Cerebellar cortex (tissue), 1 donor: ENCODE measurements at regions not wholly inside any gene's neighbourhood (a gene's known extent, or its start where the extent isn't known, plus 50 kb on each side); places are given as distances from the start of the nearest gene placed in this dataset.
"Not testable (repeated sequence)": the region's sequence is repeated elsewhere in the genome, so short reads cannot be mapped to it uniquely, and the experiment has no call there.

ENCODE experiments used
- DNase-seq: peaks from one replicate; pipeline ENCODE4 v3.0.0-alpha.2; 2015; ENCODE audit warnings: low spot score

DNA sequence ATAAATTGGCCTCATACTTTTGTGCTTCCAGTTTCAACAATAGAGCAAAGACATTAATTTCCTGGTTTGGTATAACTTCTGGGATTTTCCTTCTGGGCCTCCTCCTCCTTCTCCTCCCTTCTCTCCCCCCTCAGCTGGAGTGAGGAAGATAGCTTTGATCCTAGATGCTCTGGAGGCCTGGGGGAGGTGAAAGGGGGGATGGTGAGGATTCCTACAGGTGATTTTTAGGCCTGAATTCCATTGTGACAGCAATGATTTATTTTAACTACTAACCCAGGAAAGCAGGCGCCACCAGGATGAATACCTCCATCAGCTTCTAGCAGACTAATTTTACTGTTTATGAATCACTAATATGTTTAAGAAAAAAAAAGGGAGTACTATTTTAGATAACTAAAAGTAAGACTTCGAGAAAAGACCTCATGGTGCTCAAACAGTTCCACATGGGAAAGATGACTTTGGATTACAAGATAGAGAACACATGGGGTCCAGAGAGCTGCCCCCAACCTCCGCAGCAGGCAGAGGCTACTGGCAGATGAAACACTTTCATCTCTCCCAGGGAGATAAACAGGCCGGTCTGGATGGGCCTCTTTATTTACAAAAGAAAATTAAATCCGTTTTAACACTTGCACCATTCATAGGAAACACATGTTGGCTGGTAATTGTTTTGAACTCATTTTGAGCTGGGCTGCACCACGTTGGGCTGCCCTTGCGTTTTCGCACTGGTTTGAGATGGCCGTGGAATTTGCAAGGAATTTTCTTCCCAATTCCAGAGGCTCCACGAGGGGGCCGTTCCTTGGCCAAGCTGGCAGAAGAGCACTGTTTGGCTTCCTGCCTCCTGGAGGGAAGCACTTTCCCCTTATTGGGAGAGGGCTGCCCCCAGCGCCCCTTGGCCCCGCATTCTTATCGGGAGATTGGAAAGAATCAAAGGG, 125.1 kb upstream of the STX18 start:
- DNase-seq: peak; percentile 93

DNA sequence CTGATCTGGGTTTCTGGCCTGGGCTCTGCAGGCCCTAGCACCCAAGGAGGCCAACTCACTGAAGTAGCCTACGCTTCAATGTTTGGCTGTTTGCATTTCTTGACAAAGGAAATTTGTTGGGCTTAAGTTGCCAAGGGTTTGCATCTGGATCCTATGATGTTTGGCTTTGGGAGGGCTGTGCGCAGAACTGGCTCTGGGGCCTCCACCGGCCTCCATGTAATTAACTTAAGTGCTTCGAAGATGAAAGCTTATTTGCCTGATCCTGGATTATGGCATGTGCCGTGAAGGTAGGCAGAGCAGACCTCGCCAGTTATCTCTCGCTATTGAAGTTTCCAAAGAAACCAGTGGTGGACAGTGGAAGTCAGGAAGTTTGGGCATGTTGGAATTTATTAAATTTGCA, 124.3 kb upstream of the STX18 start:
- peak; percentile 83 for DNase-seq

DNA sequence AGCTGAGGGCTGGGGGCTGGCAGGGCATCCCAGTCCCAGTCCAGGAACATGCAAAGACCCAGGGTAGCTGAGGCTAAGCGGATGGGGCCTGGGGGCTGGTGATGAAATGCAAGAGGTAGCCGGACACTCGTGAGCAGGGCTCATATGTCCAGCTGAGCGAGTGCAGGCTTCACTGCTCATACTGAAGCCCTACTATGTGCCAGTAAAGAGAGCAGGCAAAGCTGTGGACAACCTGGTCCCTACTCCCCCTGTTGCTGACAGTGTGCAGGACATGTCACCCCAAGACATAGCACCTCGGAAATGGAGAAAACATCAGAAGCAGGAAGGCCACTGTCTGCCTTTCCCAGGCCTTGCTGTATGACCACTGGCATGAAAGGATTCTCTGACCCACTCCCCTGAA, 122.4 kb upstream of the STX18 start:
- DNase-seq: no peak

DNA sequence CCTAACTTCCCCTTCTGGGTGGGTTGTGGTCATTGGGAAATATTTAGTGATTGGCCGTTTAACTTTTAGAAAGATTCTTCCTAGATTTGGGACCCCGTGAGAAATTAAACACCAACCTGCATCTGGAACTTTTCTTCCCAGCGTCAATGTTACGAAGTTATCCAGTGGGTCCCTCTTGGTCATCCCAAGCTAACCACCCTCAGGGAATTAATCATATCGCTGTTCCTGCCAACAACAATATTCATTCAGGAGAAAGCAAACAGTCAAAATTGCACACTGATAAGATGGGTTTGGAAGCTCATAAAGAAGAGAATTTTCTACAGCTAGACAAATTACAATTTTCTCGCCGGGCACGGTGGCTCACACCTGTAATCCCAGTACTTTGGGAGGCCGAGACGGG, 121.2 kb upstream of the STX18 start:
- DNase-seq: no peak

DNA sequence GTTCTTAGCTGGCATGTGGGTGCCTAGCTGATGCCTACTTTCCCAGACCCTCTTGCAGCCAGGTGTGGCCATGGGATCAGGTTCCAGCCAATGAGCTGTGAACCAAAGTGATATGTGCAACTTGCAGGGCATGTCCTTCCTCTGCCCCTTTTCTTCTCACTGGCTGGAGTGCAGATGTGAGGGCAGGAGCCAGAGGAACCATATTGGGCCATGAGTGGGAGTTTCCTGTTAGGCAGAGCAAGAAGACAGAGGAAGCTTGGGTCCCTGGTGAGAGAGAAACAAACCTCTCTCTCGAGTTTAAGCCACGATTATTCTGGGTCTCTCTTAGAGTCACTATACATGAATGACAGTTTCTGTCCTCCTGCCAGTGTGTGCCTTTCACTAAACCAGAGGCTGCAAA, 120.4 kb upstream of the STX18 start:
- no peak for DNase-seq

DNA sequence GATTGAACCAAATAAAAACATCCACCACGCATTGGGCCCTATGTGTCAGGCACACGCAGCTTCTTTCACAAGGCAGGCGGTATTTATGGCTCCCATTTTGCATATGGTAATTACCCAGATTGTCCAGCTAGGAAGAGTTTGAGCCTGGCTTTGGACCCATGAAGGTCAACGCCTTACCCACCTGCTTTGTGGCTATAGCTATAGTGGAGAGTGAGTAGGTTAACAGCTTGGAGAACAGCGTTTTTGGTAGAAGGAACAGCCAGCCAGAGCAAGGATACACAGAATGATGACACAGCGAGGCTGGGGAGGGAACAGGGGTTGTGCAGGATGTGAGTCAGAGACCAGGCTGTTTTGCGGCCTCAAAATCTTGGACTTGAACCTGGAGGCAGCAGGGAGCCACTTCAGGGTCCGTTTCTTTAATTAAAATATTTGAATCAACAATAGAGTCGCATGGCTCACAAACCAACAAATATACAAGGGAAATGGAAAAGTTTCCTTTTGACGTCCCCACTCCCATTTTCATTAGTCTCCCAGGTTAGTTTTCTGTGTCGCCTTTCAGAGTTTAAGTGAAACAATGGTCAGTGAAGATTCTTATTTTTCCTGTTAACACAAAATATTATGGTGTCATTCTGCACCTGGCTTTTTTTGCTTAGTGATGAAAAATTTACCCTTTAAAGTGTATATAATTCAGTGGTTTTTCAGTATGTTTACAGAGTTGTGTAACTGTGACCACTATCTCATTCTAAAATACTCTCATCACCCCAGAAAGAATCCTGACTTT, 118.2 kb upstream of the STX18 start:
- no peak for DNase-seq

DNA sequence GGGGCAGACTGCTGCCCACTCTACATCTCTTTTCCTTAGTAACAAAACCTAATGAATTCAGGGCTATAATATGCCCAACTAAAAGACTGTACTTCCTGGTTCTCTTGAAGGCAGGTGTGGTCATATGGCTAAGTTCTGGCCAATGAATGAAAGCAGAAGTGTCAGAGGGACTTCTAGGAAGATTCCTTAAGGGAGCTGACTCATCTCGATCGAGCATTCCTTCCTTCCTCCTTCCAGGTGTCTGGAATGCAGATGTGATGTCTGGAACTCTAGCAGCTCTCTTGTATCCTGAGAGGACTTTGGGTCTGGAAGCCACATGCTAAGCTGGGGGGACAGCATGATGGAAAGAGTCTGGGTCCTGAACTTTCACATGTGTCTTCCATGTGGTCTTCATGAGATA, 116.2 kb upstream of the STX18 start:
- DNase-seq: no peak

DNA sequence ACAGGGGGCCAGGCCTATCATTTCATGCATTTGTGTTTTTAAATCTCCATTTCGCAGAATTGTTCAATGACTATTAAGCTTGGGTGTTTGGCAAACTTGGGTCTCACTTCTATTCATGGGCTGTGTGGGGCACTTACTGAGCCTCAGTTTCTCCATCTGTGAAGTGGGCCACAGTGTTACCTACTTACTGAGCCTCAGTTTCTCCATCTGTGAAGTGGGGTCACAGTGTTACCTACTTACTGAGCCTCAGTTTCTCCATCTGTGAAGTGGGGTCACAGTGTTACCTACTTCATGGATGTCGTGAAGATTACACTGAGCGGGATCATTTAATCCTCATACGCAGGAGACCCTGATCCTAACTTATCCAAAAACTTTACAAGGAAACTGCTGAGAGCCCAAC, 115.1 kb upstream of the STX18 start:
- DNase-seq: no peak

DNA sequence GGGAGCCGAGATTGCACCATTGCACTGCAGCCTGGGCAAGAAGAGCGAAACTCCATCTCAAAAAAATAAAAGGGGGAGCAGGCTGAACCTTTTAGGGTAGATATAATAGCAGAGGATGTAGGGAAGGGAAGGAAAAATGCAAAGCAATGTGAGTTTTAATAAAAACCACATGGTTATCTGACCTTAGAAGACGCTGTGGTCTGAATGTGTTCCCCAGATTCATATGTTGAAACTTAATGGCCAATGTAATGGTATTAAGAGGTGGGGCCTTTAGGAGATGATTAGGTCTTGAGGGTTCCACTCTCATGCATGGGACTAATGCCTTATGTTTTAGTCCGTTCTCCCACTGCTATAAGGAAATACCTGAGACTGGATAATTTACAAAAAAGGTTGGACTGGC, 114.1 kb upstream of the STX18 start:
- no peak for DNase-seq

DNA sequence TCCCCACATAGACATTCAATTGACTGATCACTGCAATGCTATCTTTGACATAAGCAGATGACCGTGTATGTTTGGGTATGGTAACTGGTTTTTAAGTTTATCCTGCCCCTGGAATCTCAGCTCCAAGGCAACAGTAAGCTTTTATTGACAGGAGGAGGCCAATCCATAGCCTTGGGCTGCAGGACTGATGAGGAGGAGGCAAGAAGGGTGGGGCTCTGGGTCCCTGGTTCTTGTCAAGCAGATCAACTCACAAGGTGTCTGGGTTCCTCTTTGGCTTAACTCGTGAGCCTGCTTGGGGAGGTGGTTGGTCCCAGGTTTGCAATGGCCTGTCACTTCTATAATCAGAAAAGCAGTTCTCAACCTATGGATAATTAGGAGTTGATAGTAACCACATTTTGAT, 113.2 kb upstream of the STX18 start:
- no peak for DNase-seq

DNA sequence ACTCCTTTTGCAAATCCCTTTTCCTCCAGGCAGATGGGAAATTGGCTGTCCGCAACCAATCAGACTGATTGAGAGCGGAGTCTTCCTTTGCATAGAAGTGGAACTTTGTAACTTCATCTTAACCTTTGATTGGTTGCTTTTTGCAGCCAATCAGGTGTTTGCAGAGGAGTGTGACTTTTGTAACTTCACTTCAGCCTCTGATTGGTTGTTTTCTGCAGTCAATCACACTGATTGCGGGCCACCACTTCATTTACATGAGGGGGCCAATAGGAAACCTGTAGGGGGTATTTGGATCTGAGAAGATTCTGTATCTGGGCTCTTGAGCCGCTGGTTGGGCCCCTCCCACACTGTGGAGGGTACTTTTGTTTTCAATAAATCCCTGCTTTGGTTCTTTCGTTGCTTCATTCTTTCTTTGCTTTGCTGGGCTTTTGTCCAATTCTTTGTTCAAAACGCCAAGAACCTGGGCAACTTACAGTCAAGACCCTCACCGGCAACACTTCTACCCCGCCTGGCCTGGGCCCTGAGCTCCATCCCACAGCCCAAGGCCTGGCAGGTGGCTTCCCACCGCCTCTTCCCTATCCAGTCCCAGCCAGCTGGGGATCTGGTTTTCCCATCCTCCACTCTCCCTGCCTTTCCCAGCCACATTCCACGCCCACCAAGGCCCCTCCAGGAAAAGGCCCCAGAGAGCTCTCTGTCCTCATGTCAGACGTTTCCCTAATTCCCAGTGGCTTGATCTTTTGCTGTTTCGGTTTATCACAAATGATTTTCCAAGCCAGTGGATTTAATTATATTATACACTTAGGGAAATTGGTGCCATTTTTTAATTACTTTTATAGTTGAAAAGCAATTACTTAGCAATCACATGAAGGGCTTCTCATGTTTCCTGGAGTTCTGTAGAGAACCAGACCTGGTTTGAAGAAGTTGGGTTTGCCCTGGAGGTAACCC, 110.2 kb upstream of the STX18 start:
- peak; percentile 59 for DNase-seq

DNA sequence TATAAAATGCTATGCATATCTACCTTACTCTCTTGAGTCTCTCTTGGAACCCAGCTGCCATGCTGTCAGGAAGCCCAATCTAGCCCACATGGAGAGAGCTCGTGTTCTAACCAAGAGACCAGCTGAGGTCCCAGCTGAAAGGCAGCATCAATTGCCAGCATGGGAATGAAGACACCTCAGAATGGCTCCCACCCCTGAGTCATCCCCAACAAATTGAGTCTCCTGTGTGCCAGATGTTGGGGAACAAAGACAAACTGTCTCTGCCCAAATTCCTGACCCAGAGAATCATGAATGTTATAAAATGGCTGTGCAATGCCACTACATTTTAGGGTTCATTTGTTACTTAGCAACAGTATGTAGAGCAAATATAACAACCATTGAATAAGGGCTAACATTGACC, 105.2 kb upstream of the STX18 start:
- no peak for DNase-seq

DNA sequence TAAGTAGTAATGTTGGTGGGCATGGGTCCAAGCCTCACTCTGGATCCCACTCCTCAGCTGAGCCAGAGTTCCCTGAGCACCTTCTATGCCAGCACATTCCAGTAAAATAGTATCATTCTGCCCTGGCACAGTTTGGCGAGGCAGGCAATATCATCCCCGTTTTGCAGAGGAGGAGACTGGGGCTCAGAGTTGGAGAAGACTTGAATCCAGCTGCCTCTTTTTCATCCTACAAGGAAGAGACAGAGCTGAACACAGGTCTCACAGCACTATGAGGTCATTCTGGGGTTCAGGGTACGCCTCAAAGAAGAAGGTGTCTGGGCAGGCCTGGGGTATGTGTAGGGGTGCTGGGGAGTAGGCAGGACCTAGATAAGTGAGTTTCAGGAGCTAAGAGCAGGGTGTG, 103.9 kb upstream of the STX18 start:
- no peak for DNase-seq

DNA sequence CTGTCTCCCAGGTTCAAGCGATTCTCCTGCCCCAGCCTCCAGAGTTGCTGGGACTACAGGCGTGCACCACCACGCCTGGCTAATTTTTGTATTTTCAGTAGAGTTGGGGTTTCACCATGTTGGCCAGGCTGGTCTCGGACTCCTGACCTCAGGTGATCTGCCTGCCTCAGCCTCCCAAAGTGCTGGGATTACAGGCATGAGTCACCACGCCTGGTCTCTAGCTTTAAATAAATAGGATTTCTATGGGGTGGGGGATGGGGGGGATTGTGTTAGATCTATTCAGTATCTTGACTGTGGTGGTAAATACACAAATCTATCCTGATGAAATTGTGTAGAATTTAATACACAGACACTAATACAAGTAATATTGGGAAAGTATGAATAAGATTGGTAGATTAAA, 102.4 kb upstream of the STX18 start:
- DNase-seq: not testable (repeated sequence)

DNA sequence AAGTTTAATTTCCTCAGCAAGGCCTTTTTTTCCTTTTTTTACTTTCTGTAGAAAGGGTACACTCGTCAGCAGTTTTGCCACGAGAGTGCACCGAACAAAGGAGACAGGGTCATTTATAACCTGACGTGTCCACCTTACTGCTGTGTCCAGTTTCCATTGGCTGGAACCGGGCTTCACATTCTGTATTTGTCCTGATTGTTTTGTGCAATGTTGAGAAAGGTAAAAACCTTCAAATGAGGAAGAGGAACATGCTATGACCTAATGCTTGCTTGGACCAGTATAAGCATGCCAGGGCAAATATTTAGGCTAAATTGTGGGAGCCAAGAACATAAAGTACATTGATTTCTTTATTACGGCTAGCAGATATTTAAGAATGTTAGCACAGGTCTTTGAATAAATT, 101.9 kb upstream of the STX18 start:
- not testable (repeated sequence) for DNase-seq

DNA sequence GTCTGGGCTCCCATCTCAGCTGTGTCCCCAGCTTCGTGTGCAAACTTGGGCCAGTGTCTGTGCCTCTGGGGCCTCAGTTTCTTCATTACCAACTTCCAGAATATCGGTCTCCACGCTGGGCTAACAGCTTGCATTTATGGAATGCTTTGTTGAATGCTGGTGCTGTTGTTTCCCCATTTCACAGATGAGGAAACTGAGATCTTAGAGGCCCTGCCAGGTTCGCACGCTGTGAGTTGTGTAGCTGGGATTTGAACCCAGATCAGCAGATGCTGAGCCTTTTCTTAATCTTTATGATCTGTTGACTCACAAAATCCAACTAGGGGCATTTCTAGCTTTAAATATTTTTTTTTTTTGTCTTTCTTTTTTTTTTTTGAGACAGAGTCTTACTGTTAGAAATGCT, 101.5 kb upstream of the STX18 start:
- DNase-seq: no peak

DNA sequence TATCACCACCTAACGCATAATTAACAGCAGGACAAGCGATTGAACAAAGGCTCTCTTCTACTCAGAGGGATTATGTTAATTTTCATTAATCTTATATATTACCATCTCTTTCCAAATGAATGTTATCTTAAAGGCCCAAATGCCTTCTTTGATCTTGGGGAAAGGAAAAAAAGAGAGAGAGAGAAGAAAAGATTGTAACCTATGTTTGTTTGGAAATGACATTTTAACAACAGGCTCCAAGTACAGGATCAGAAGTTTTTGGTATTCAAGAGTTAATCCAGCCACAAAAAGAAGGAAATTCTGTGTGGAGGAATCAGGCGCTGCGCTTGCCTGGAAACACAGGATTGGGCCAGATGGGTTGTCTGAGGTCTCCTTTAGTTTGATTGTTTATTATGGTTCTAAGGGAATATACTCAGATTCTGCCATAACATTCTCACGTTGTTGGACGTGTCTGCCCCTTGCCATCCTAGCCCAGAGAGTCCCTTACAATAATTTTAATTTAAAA, 100.7 kb upstream of the STX18 start:
- peak; percentile 37 for DNase-seq

DNA sequence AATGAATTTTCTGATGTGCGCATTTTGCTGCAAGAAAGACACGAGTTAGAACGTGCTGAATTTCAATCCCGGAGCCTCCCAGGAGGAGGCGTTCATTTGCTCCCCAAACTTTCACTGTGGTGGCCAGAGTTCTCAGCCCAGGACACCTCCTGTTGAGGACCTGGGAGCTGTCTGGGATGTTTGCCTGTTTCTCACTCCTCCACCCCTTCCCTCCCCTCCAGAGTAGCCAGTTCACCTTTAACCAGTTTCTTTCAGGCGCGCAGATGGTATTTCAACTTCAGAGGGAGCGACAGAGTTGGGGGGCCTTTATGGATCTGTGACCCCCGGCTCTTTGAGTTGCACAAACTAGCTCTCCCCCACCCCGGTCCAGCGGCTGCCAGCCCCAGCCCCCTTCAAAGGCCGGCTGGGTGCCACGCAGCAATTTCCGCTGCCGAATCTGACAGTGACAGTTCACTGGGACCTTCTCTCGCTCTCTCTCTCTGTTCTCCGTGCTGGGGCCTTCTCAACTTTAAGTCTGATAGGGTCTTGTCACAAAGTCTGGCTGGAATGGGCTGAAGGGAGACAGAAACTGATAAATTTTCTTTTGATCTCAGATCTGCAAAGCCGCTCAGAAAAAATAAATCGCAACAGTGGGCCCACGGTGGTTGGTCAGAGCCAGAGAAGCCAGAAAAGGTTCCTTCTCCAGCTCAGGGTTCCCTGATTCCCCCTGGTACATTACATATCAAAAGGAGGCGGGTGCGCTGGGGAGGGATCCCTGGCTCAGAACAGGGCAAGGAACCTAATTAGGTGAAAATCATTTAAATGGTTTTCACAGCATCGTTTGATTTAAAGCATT, 100.0 kb upstream of the STX18 start:
- peak; percentile 41 for DNase-seq

DNA sequence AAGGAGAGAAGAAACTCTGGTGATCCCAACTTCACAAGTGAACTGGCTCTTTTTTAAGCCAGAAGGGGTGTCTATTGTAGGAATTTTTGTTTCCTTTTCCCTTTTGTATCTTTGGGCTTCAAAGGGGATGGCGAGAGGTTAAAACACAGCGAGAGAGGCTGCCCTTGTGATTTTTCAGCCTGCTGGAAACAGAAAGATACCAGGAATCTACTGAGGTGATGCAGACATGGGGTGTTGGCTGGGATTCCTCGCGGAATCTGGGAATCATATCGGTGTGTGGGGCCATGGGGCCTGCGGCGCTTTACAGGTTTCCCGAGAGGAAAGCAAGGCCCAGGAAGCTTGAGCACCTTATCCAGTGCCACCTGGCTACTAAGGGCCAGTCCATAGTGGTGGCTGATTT, 99.4 kb upstream of the STX18 start:
- DNase-seq: peak; percentile 25

DNA sequence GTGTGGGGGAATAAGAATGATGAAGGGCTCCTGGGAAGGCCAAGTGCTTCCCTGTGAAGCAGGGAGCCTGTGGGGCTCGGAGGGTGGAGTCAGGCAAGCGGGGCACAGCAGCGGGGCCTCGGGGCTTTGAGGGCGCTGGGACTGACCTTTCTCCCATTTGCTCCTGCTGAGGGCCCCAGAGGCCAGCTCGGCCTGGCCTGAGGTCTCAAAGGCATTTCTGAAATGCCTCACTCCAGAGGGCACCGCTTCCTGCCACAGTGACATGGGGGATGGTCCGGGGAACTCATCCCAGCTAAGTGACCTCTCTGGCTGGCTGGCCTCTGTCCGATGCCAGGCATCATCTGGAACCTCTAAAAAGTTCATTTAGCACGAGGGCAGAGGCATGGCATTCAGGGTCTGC, 98.8 kb upstream of the STX18 start:
- peak; percentile 58 for DNase-seq

DNA sequence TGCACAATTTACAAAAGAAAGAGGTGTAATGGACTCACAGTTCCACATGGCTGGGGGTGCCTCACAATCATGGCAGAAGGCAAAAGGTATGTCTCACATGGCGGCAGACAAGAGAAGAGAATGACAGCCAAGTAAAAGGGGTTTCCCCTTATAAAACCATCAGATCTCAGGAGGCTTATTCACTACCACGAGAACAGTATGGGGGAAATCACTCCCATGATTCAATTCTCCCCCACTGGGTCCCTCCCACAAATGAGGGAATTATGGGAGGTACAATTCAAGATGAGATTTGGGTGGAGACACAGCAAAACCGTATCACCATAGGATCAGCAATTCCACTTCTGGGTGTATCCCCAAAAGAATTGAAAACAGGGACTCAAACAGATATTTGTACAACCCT, 97.5 kb upstream of the STX18 start:
- no peak for DNase-seq
